ENCODE measurements at regions not wholly inside any gene's neighbourhood (a gene's known extent, or its start where the extent isn't known, plus 50 kb on each side); places are given as distances from the start of the nearest gene placed in this dataset.
A peak's percentile ranks its signal among the peaks of the same experiment; 100 is the strongest.

DNA sequence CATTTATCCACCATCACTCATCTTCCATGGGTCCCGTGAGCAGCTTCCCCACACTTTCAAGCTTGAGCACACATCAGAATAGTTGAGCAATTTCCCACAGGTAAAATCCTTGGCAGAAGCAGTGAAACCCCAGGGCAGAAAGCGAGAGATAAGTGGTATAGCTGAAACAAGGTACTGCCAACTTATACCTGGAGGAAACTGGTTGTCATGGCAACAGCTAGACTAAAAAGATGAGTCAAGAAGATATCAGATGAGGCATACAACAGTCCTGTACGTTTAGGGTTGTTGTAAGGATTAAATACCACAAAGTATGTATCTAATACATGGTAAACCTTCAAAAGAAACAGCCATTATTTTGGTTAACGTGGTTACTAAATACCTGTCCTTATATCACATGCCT is 66.9 kb upstream of the PHOX2B start:
- H3K9me3 ChIP-seq (ENCODE audit: insufficient read depth, low read depth, low read length): no peaks in the 10 kb centered on the region
- no peak for FAIRE-seq
- H3K27me3 Mint-ChIP-seq (ENCODE audit: low read depth, unreplicated experiment): peaks cover 31% of the 10 kb centered on the region

GRCh38 chr4:41814565-41814964 is 66.0 kb upstream of the PHOX2B start:
- Histone ChIP-seq H3K4me2 (ENCODE audit: low read length) (no peak overlapping the region), H3K4me3 (ENCODE audit: insufficient read depth, low read depth, low read length) (no peak overlapping the region), H3K27me3 (ENCODE audit: insufficient read depth, low read length) (no peaks in the 10 kb centered on the region), H3K9me3 (ENCODE audit: insufficient read depth, low read depth, low read length) (no peaks in the 10 kb centered on the region), H3K27ac (ENCODE audit: low read depth, low read length) (no peak overlapping the region), H3K4me1 (ENCODE audit: insufficient read depth, low read length) (no peaks in the 10 kb centered on the region), H3K79me2 (ENCODE audit: insufficient read depth, low read length) (no peaks in the 10 kb centered on the region), H2AFZ (ENCODE audit: low read depth, low read length) (no peak overlapping the region), H3K9ac (ENCODE audit: low read length) (no peak overlapping the region), H4K20me1 (ENCODE audit: insufficient read depth, low read length) (no peaks in the 10 kb centered on the region), H3K36me3 (ENCODE audit: insufficient read depth, low read length) (no peaks in the 10 kb centered on the region)
- Mint-ChIP-seq H3K27ac (ENCODE audit: unreplicated experiment) (no peak overlapping the region), H3K9me3 (ENCODE audit: unreplicated experiment) (no peaks in the 10 kb centered on the region), H3K4me1 (ENCODE audit: low read depth, unreplicated experiment) (no peaks in the 10 kb centered on the region), H3K4me3 (ENCODE audit: unreplicated experiment) (no peak overlapping the region), H3K36me3 (ENCODE audit: low read depth, unreplicated experiment) (no peaks in the 10 kb centered on the region), H3K27me3 (ENCODE audit: low read depth, unreplicated experiment) (peaks cover 31% of the 10 kb centered on the region)
- DNase-seq (ENCODE audit: low read depth): peak; percentile 0
- FAIRE-seq: no peak
- no peak for TF ChIP-seq EZH2 (IDR thresholded peaks at IDR 0.05; ENCODE audit: insufficient read depth, low read length)
- TF ChIP-seq, protein P1, sequence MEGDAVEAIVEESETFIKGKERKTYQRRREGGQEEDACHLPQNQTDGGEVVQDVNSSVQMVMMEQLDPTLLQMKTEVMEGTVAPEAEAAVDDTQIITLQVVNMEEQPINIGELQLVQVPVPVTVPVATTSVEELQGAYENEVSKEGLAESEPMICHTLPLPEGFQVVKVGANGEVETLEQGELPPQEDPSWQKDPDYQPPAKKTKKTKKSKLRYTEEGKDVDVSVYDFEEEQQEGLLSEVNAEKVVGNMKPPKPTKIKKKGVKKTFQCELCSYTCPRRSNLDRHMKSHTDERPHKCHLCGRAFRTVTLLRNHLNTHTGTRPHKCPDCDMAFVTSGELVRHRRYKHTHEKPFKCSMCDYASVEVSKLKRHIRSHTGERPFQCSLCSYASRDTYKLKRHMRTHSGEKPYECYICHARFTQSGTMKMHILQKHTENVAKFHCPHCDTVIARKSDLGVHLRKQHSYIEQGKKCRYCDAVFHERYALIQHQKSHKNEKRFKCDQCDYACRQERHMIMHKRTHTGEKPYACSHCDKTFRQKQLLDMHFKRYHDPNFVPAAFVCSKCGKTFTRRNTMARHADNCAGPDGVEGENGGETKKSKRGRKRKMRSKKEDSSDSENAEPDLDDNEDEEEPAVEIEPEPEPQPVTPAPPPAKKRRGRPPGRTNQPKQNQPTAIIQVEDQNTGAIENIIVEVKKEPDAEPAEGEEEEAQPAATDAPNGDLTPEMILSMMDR (IDR thresholded peaks at IDR 0.05; ENCODE audit: insufficient read depth, low read depth, low read length): no peak

More for the DNA sequence above, 66.9 kb upstream of the PHOX2B start:
- no peak overlapping the region for H3K4me3 ChIP-seq (ENCODE audit: insufficient read depth, low read depth, low read length)
- no peaks in the 10 kb centered on the region for H3K4me1 ChIP-seq (ENCODE audit: insufficient read depth, low read length)
- no peak overlapping the region for H2AFZ ChIP-seq (ENCODE audit: low read depth, low read length)
- no peak for DNase-seq (ENCODE audit: low read depth)
- H3K27ac ChIP-seq (ENCODE audit: low read depth, low read length): no peak overlapping the region
- no peaks in the 10 kb centered on the region for H3K36me3 ChIP-seq (ENCODE audit: insufficient read depth, low read length)
- Mint-ChIP-seq H3K36me3 (ENCODE audit: low read depth, unreplicated experiment) (no peaks in the 10 kb centered on the region), H3K4me3 (ENCODE audit: unreplicated experiment) (no peak overlapping the region), H3K9me3 (ENCODE audit: unreplicated experiment) (no peaks in the 10 kb centered on the region), H3K27ac (ENCODE audit: unreplicated experiment) (no peak overlapping the region), H3K4me1 (ENCODE audit: low read depth, unreplicated experiment) (no peaks in the 10 kb centered on the region)
- TF ChIP-seq, protein P1 (IDR thresholded peaks at IDR 0.05; ENCODE audit: insufficient read depth, low read depth, low read length): no peak
- TF ChIP-seq EZH2 (IDR thresholded peaks at IDR 0.05; ENCODE audit: insufficient read depth, low read length): no peak
- no peaks in the 10 kb centered on the region for H3K27me3 ChIP-seq (ENCODE audit: insufficient read depth, low read length)
- no peak overlapping the region for H3K4me2 ChIP-seq (ENCODE audit: low read length)
- no peaks in the 10 kb centered on the region for H3K79me2 ChIP-seq (ENCODE audit: insufficient read depth, low read length)
- no peak overlapping the region for H3K9ac ChIP-seq (ENCODE audit: low read length)
- no peaks in the 10 kb centered on the region for H4K20me1 ChIP-seq (ENCODE audit: insufficient read depth, low read length)

- no peak overlapping the region for H3K27ac Mint-ChIP-seq (ENCODE audit: unreplicated experiment)
- H3K79me2 ChIP-seq (ENCODE audit: insufficient read depth, low read length): no peaks in the 10 kb centered on the region
- DNase-seq (ENCODE audit: low read depth) (no peak), FAIRE-seq (no peak)
- H3K27me3 ChIP-seq (ENCODE audit: insufficient read depth, low read length): peaks cover 3% of the 10 kb centered on the region
- peaks cover 5% of the 10 kb centered on the region for H3K4me1 Mint-ChIP-seq (ENCODE audit: low read depth, unreplicated experiment)
- no peak overlapping the region for H3K27ac ChIP-seq (ENCODE audit: low read depth, low read length)
- H3K9me3 ChIP-seq (ENCODE audit: insufficient read depth, low read depth, low read length): no peaks in the 10 kb centered on the region
- H3K27me3 Mint-ChIP-seq (ENCODE audit: low read depth, unreplicated experiment): peaks cover 18% of the 10 kb centered on the region
- no peak overlapping the region for H3K9ac ChIP-seq (ENCODE audit: low read length)
- no peak overlapping the region for H2AFZ ChIP-seq (ENCODE audit: low read depth, low read length)
- no peaks in the 10 kb centered on the region for H3K4me1 ChIP-seq (ENCODE audit: insufficient read depth, low read length)
- no peak for TF ChIP-seq EZH2 (IDR thresholded peaks at IDR 0.05; ENCODE audit: insufficient read depth, low read length)
- TF ChIP-seq, protein P1 (IDR thresholded peaks at IDR 0.05; ENCODE audit: insufficient read depth, low read depth, low read length): no peak
- no peaks in the 10 kb centered on the region for H3K36me3 Mint-ChIP-seq (ENCODE audit: low read depth, unreplicated experiment)
- no peak overlapping the region for H3K4me3 Mint-ChIP-seq (ENCODE audit: unreplicated experiment)
- peaks cover 3% of the 10 kb centered on the region for H3K9me3 Mint-ChIP-seq (ENCODE audit: unreplicated experiment)
- no peaks in the 10 kb centered on the region for H4K20me1 ChIP-seq (ENCODE audit: insufficient read depth, low read length)
- no peak overlapping the region for H3K4me3 ChIP-seq (ENCODE audit: insufficient read depth, low read depth, low read length)
- no peaks in the 10 kb centered on the region for H3K36me3 ChIP-seq (ENCODE audit: insufficient read depth, low read length)
- no peak overlapping the region for H3K4me2 ChIP-seq (ENCODE audit: low read length)
These were observed 58.3 kb upstream of the PHOX2B start for GRCh38 chr4:41806807-41807206.

All from astrocyte (in vitro differentiated cells and primary cell).